ENCODE measurements at regions not wholly inside any gene's neighbourhood (a gene's known extent, or its start where the extent isn't known, plus 50 kb on each side); places are given as distances from the start of the nearest gene placed in this dataset.

- no peak for TF ChIP-seq ATF2 (IDR thresholded peaks at IDR 0.05; ENCODE audit: low read length)
Observed at GRCh38 chr1:56050911-56051310, 528.5 kb downstream of the PLPP3 start (continued).
